ENCODE measurements at regions not wholly inside any gene's neighbourhood (a gene's known extent, or its start where the extent isn't known, plus 50 kb on each side); places are given as distances from the start of the nearest gene placed in this dataset.

GRCh38 chr13:34148359-34148758, 330.4 kb downstream of the RFC3 start:
- Histone ChIP-seq H3K4me3 (no peak overlapping the region), H3K4me1 (peaks cover 0 to 9% (median 0%) of the 10 kb centered on the region in 3 donors), H3K36me3 (no peaks in the 10 kb centered on the region), H3K27me3 (no peaks in the 10 kb centered on the region), H3K27ac (no peak overlapping the region), H3K9me3 (no peaks in the 10 kb centered on the region)
- no peak for TF ChIP-seq CTCF (IDR thresholded peaks at IDR 0.05)
- no peak for DNase-seq
- no peak for FAIRE-seq
- WGBS, 2 donors = 85 to 89% methylated on average over 6 of the region's 6 CpGs
- ATAC-seq = no peak
- intact Hi-C loops (cut with DNase I) = no loop called here

DNA sequence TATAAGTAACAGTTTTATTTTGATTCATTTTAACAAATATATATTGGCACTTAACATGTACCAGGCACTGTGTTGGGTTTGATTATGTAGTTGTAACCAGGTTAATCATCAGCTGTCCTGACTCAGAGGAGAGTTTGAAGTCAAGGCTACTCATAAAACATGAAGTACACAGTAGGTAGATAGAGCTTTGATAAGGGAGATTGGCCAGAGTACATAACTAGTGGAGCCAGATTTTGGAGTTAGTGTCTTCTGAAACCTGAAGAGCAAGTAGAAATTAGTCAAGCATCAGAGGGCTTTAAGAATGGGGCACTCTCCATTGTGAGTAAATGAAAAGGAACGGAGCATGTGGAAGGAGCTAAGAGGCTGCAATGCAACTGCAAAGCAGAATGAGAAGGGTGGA, 333.9 kb downstream of the RFC3 start:
- 75 to 87% methylated on average over 1 of the region's 1 CpG for WGBS, 2 donors
- DNase-seq (no peak), FAIRE-seq (no peak), ATAC-seq (peak in 3 of 4 donors; percentile 29 to 62 (median 40))
- H3K27ac ChIP-seq = peak overlapping the region in 1 of 4 donors; percentile 87
- H3K36me3 ChIP-seq = no peaks in the 10 kb centered on the region
- intact Hi-C loops (cut with DNase I) = no loop called here
- no peaks in the 10 kb centered on the region for H3K9me3 ChIP-seq
- H3K4me1 ChIP-seq = peaks cover 0 to 7% (median 0%) of the 10 kb centered on the region in 3 donors
- H3K4me3 ChIP-seq = no peak overlapping the region
- TF ChIP-seq CTCF (IDR thresholded peaks at IDR 0.05) = no peak
- H3K27me3 ChIP-seq = no peaks in the 10 kb centered on the region

GRCh38 chr13:34152409-34152808, 334.5 kb downstream of the RFC3 start:
- no peak overlapping the region for H3K4me3 ChIP-seq
- no peaks in the 10 kb centered on the region for H3K36me3 ChIP-seq
- peak overlapping the region in 2 of 4 donors; percentile 31 to 87 for H3K27ac ChIP-seq
- no peak for TF ChIP-seq CTCF (IDR thresholded peaks at IDR 0.05)
- intact Hi-C loops (cut with DNase I) = no loop called here
- H3K27me3 ChIP-seq = no peaks in the 10 kb centered on the region
- ATAC-seq (no peak), FAIRE-seq (no peak), DNase-seq (no peak)
- no peaks in the 10 kb centered on the region for H3K9me3 ChIP-seq
- H3K4me1 ChIP-seq = peaks cover 0 to 9% (median 2%) of the 10 kb centered on the region in 3 donors
- 56 to 59% methylated on average over 4 of the region's 4 CpGs for WGBS, 2 donors

DNA sequence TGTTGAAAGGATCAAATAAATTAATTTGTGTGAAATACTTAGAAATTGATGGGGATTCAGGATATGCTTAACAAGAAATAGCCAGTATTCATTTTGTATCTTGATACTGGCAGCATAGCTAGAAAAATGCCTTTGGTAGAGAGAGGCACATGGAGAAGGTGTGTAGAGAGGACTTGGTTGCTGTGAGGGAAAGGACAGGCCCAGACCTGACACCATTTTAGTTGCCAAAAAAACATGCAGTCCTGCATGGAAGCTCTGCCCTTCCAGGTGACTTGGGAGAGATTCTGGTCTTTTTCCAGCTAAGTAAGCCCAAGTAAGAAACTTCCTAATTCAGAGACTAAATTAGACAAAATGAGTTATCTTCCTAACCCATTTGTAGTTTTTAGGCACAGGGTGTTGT, 335.0 kb downstream of the RFC3 start:
- FAIRE-seq (no peak), DNase-seq (no peak), ATAC-seq (no peak)
- Histone ChIP-seq H3K27me3 (no peaks in the 10 kb centered on the region), H3K27ac (peak overlapping the region in 2 of 4 donors; percentile 31 to 87), H3K4me3 (no peak overlapping the region), H3K9me3 (no peaks in the 10 kb centered on the region), H3K36me3 (no peaks in the 10 kb centered on the region), H3K4me1 (peaks cover 0 to 14% (median 7%) of the 10 kb centered on the region in 3 donors)
- no peak for TF ChIP-seq CTCF (IDR thresholded peaks at IDR 0.05)
- intact Hi-C loops (cut with DNase I) = no loop called here

- no peaks in the 10 kb centered on the region for H3K36me3 ChIP-seq
- intact Hi-C loops (cut with DNase I) = no loop called here
- TF ChIP-seq CTCF (IDR thresholded peaks at IDR 0.05) = no peak
- H3K9me3 ChIP-seq = no peaks in the 10 kb centered on the region
- H3K4me1 ChIP-seq = peaks cover 0 to 14% (median 7%) of the 10 kb centered on the region in 3 donors
- WGBS, 2 donors = 36 to 42% methylated on average over 12 of the region's 12 CpGs
- DNase-seq (no peak), FAIRE-seq (no peak), ATAC-seq (no peak)
- H3K27ac ChIP-seq = peak overlapping the region in 2 of 4 donors; percentile 31 to 87
- H3K27me3 ChIP-seq = no peaks in the 10 kb centered on the region
- H3K4me3 ChIP-seq = no peak overlapping the region
These were observed 335.7 kb downstream of the RFC3 start for GRCh38 chr13:34153428-34154180.

Measured in pancreas (tissue), 10 donors.